Endothelial cell of umbilical vein (primary cell): ENCODE measurements at regions not wholly inside any gene's neighbourhood (a gene's known extent, or its start where the extent isn't known, plus 50 kb on each side); places are given as distances from the start of the nearest gene placed in this dataset.

Source experiments
- BruUV-seq: library from RNA; stranded (reverse); fragments of 400-500 nt; replicated peaks from 2 replicates; lab custom pipeline; 2021; lab: Mats Ljungman, UMichigan
- CTCF ChIA-PET: fragments of 300-600, 350-600 bp; sonication (Branson Sonifier 250); formaldehyde crosslinking; loops from one replicate; lab custom pipeline; 2021; ENCODE audit warnings: antibody characterized with exemption, inconsistent platforms; lab: Charles Lee
- POLR2A ChIA-PET: fragments of 300-600, 350-600 bp; sonication (Branson Sonifier 250); formaldehyde crosslinking; loops from one replicate; lab custom pipeline; 2021; ENCODE audit warnings: antibody characterized with exemption, inconsistent platforms; lab: Charles Lee
- DNase-seq: peaks from one replicate; pipeline ENCODE4 v3.0.0-alpha.2; 2011; ENCODE audit warnings: low read depth, low spot score
- FAIRE-seq: peaks from 2 replicates; lab custom pipeline; 2011; peaks lifted over from hg19 to GRCh38; lab: Jason Lieb, UNC
- H2AFZ ChIP-seq: 2 replicates; pipeline ENCODE4 v1.6.0; 2012; ENCODE audit warnings: low read depth, low read length, control low read depth, inconsistent platforms
- H3K27ac ChIP-seq: 2 replicates; pipeline ENCODE4 v1.5.1; 2011; ENCODE audit warnings: low read depth, mild to moderate bottlenecking, control low read depth, low read length, moderate library complexity; ENCODE audit not compliant: insufficient read depth
- H3K27me3 ChIP-seq, 2 experiments: 2 replicates each; pipeline versions ENCODE4 v1.6.0 to v1.6.1; 2011; ENCODE audit warnings: low read length in 2 of 2, mixed read lengths in 1 of 2; ENCODE audit not compliant: control insufficient read depth in 2 of 2, insufficient read depth in 2 of 2
- H3K36me3 ChIP-seq, 2 experiments: 2 replicates in 1 of 2; 3 replicates in 1 of 2; pipeline ENCODE4 v1.5.1; 2011; ENCODE audit warnings: low read length in 2 of 2, mild to moderate bottlenecking in 1 of 2, moderate library complexity in 1 of 2; ENCODE audit not compliant: control insufficient read depth in 2 of 2, insufficient read depth in 2 of 2; ENCODE audit errors: extremely low read depth in 1 of 2
- H3K4me1 ChIP-seq: 3 replicates; pipeline ENCODE4 v1.5.1; 2011; ENCODE audit warnings: mild to moderate bottlenecking, low read length; ENCODE audit not compliant: control insufficient read depth, insufficient read depth; ENCODE audit errors: extremely low read depth
- H3K4me2 ChIP-seq: 2 replicates; pipeline ENCODE4 v1.6.1; 2011; ENCODE audit warnings: low read length, control low read depth, mixed read lengths; ENCODE audit not compliant: insufficient read depth
- H3K4me3 ChIP-seq, 3 experiments: fragments of 200-600 bp in 1 of 3; sonication (generic), shearing (Covaris generic) in 1 of 3; replicated peaks in 1 of 3; 2 replicates each; pipeline ENCODE4 v1.5.1; 2011 to 2016; ENCODE audit warnings: control low read depth in 3 of 3, low read length in 3 of 3, mild to moderate bottlenecking in 2 of 3, inconsistent platforms in 1 of 3, low read depth in 1 of 3, moderate library complexity in 1 of 3; ENCODE audit not compliant: insufficient read depth in 1 of 3
- H3K79me2 ChIP-seq: 2 replicates; pipeline ENCODE4 v1.6.0; 2012; ENCODE audit warnings: low read length, inconsistent platforms; ENCODE audit not compliant: control insufficient read depth, insufficient read depth
- H3K9ac ChIP-seq: replicated peaks from 2 replicates; pipeline ENCODE3; 2011; ENCODE audit warnings: low read length, control low read depth; ENCODE audit not compliant: insufficient read depth; ENCODE audit errors: extremely low read depth
- H3K9me1 ChIP-seq: replicated peaks from 3 replicates; pipeline ENCODE4 v1.6.0; 2011; ENCODE audit warnings: mild to moderate bottlenecking, low read length; ENCODE audit not compliant: control insufficient read depth, insufficient read depth; ENCODE audit errors: extremely low read depth
- H3K9me3 ChIP-seq: replicated peaks from 2 replicates; pipeline ENCODE4 v1.5.1; 2012; ENCODE audit warnings: low read length, inconsistent platforms; ENCODE audit not compliant: control insufficient read depth, insufficient read depth
- H4K20me1 ChIP-seq: replicated peaks from 2 replicates; pipeline ENCODE3; 2011; ENCODE audit warnings: mild to moderate bottlenecking, low read length; ENCODE audit not compliant: control insufficient read depth, insufficient read depth; ENCODE audit errors: extremely low read depth
- EZH2 ChIP-seq: IDR thresholded peaks from 2 replicates; pipeline ENCODE4 v1.6.1; 2012; ENCODE audit warnings: borderline replicate concordance, low read depth, mild to moderate bottlenecking, moderate library complexity, low read length, inconsistent platforms; ENCODE audit not compliant: severe bottlenecking
- FOS ChIP-seq: IDR thresholded peaks from 2 replicates; pipeline ENCODE4 v1.6.1; 2011; ENCODE audit warnings: mild to moderate bottlenecking, low read length, moderate library complexity, borderline replicate concordance; ENCODE audit not compliant: insufficient read depth
- MAX ChIP-seq: IDR thresholded peaks from 2 replicates; pipeline ENCODE4 v1.6.1; 2011; ENCODE audit not compliant: insufficient read depth, insufficient read length
- POLR2A ChIP-seq: IDR thresholded peaks from 2 replicates; pipeline ENCODE4 v1.6.1; 2012; ENCODE audit warnings: low read depth, mild to moderate bottlenecking, control low read depth, low read length
- POLR2AphosphoS5 ChIP-seq: IDR thresholded peaks from 2 replicates; pipeline ENCODE4 v1.6.1; 2012; ENCODE audit warnings: low read depth, mild to moderate bottlenecking, control low read depth, low read length, moderate library complexity; ENCODE audit not compliant: insufficient read depth
- dilution Hi-C: fragments of 300-500 bp; cut with MboI; formaldehyde crosslinking; loops from one replicate; pipeline ENCODE4 v1.15.0; 2019; ENCODE audit warnings: low sequenced_read_pairs; ENCODE audit not compliant: extremely low pct_ligation_motif_present
- intact Hi-C: fragments of 100-400 bp; cut with micrococcal nuclease; formaldehyde crosslinking; loops from one replicate; pipeline ENCODE4 v1.10.0; 2022
- TF ChIP-seq, protein P1 (sequence below), 2 donors: IDR thresholded peaks; 1 replicate in 1 of 2; 2 replicates in 1 of 2; pipeline ENCODE4 v1.5.1; 2011; ENCODE audit warnings: low read length in 2 of 2, mild to moderate bottlenecking in 2 of 2, moderate library complexity in 2 of 2, control low read depth in 1 of 2, inconsistent platforms in 1 of 2, low read depth in 1 of 2; ENCODE audit not compliant: insufficient read depth in 1 of 2; ENCODE audit errors: extremely low read depth in 1 of 2

DNA sequence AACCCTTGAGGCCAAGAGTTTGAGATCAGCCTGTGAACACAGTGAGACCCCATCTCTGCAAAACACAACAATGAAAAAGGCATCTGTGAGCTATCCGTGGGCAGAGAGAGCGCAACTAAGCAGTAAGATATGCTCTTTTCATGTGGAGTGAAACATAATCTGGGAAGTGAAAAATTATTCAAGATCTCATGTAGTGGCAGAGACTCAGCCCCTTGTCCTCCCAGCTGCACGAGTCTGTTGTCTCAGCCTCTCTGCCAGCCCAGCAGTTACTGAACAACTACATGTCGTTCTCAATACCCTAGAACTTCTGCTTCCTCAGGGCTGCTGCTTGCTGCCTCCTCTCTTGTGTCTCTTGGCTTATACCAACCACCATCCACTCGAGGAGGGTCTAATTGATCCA lies 61.3 kb upstream of the WDR26 start:
- H2AFZ ChIP-seq: no peak overlapping the region
- CTCF ChIA-PET: interaction anchor here (1.0 kb wide), 1 partner anchor 356 kb away, joined by 3 read pairs; no protein-coding TSS in a partner anchor
- no peak for FAIRE-seq

DNA sequence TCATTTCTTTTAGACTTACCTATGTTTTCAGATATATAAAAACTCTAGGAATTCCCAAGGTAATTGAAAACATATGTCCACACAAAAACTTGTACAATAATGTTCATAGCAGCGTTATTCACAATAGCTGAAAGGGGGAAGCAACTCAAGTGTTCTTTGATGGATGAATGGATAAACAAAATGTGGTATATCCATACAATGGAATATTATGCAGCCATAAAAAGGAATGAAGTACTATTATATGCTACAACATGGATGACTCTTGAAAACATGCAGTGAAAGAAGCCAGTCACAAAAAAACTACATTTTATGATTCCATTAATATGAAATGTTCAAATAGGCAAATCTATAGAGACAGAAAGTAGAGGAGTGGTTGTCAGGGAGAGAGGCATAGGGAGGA lies 62.2 kb upstream of the WDR26 start:
- FAIRE-seq: no peak
- H2AFZ ChIP-seq: no peak overlapping the region

More for the DNA sequence above, 61.3 kb upstream of the WDR26 start:
- Histone ChIP-seq H3K9me3 (no peaks in the 10 kb centered on the region), H3K27ac (no peak overlapping the region), H3K27me3 (no peaks in the 10 kb centered on the region), H3K4me3 (no peak overlapping the region), H4K20me1 (no peaks in the 10 kb centered on the region), H3K9ac (no peak overlapping the region), H3K79me2 (no peaks in the 10 kb centered on the region), H3K4me2 (no peak overlapping the region), H3K9me1 (no peaks in the 10 kb centered on the region), H3K36me3 (no peaks in the 10 kb centered on the region), H3K4me1 (peaks cover 25% of the 10 kb centered on the region)
- no peak for TF ChIP-seq FOS
- TF ChIP-seq MAX: no peak
- POLR2A ChIA-PET: no interaction called here
- intact Hi-C loops: no loop called here
- no TSS peak for BruUV-seq
- no peak for DNase-seq
- dilution Hi-C loops: no loop called here

More for the DNA sequence above, 62.2 kb upstream of the WDR26 start:
- no peaks in the 10 kb centered on the region for H3K27me3 ChIP-seq
- intact Hi-C loops (no loop called here), dilution Hi-C loops (no loop called here)
- no peaks in the 10 kb centered on the region for H3K9me1 ChIP-seq
- no peaks in the 10 kb centered on the region for H3K36me3 ChIP-seq
- DNase-seq: no peak
- TF ChIP-seq, protein P1, sequence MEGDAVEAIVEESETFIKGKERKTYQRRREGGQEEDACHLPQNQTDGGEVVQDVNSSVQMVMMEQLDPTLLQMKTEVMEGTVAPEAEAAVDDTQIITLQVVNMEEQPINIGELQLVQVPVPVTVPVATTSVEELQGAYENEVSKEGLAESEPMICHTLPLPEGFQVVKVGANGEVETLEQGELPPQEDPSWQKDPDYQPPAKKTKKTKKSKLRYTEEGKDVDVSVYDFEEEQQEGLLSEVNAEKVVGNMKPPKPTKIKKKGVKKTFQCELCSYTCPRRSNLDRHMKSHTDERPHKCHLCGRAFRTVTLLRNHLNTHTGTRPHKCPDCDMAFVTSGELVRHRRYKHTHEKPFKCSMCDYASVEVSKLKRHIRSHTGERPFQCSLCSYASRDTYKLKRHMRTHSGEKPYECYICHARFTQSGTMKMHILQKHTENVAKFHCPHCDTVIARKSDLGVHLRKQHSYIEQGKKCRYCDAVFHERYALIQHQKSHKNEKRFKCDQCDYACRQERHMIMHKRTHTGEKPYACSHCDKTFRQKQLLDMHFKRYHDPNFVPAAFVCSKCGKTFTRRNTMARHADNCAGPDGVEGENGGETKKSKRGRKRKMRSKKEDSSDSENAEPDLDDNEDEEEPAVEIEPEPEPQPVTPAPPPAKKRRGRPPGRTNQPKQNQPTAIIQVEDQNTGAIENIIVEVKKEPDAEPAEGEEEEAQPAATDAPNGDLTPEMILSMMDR (IDR thresholded peaks at IDR 0.05; ENCODE audit: extremely low read depth in 1 of 2, insufficient read depth in 1 of 2, low read depth in 1 of 2, low read length in 2 of 2): no peak
- TF ChIP-seq POLR2A (no peak), EZH2 (no peak), MAX (no peak), POLR2AphosphoS5 (no peak)
- no peak overlapping the region for H3K4me3 ChIP-seq
- POLR2A ChIA-PET: no interaction called here
- CTCF ChIA-PET: no interaction called here
- no peaks in the 10 kb centered on the region for H3K79me2 ChIP-seq
- H4K20me1 ChIP-seq: no peaks in the 10 kb centered on the region
- no peak overlapping the region for H3K4me2 ChIP-seq
- no peaks in the 10 kb centered on the region for H3K9me3 ChIP-seq
- H3K4me1 ChIP-seq: peaks cover 25% of the 10 kb centered on the region
- no peak overlapping the region for H3K27ac ChIP-seq
- no peak overlapping the region for H3K9ac ChIP-seq
- BruUV-seq: no TSS peak
